Neural cell (in vitro differentiated cells): ENCODE measurements at regions not wholly inside any gene's neighbourhood (a gene's known extent, or its start where the extent isn't known, plus 50 kb on each side); places are given as distances from the start of the nearest gene placed in this dataset.

Source experiments
- H2AFZ ChIP-seq: fragments of 200-600, 300-800 bp; sonication (generic), shearing (Covaris generic); 2 replicates; pipeline ENCODE4 v1.6.0; 2014; ENCODE audit warnings: low read depth, mild to moderate bottlenecking, antibody characterized with exemption, low read length, moderate library complexity
- H3F3A ChIP-seq: fragments of 200-600 bp; shearing (Covaris generic); 2 replicates; pipeline ENCODE4 v1.6.1; 2016; ENCODE audit warnings: mild to moderate bottlenecking, moderate library complexity, mixed read lengths, antibody characterized with exemption, low read length; ENCODE audit not compliant: insufficient read depth, poor library complexity, severe bottlenecking
- H3K27ac ChIP-seq: fragments of 200-600, 300-800 bp; sonication (generic), shearing (Covaris generic); 2 replicates; pipeline ENCODE4 v1.5.1; 2014; ENCODE audit warnings: mild to moderate bottlenecking, low read length, moderate library complexity
- H3K27me3 ChIP-seq: fragments of 300-800, 200-600 bp; sonication (generic), shearing (Covaris generic); 2 replicates; pipeline ENCODE4 v1.6.0; 2014; ENCODE audit warnings: mild to moderate bottlenecking, low read depth, low read length, moderate library complexity; ENCODE audit not compliant: insufficient read depth
- H3K36me3 ChIP-seq: fragments of 300-800, 200-600 bp; sonication (generic), shearing (Covaris generic); 2 replicates; pipeline ENCODE4 v1.5.1; 2014; ENCODE audit warnings: mild to moderate bottlenecking, antibody characterized with exemption, low read length, moderate library complexity; ENCODE audit not compliant: insufficient read depth
- H3K4me2 ChIP-seq: fragments of 300-800, 200-600 bp; sonication (generic), shearing (Covaris generic); 2 replicates; pipeline ENCODE4 v1.6.0; 2014; ENCODE audit warnings: mild to moderate bottlenecking, low read length
- H3K4me3 ChIP-seq: fragments of 300-800, 200-600 bp; sonication (generic), shearing (Covaris generic); 2 replicates; pipeline ENCODE4 v1.5.1; 2014; ENCODE audit warnings: mild to moderate bottlenecking, low read length, moderate library complexity
- H3K79me2 ChIP-seq: fragments of 200-600 bp; shearing (Covaris generic); replicated peaks from 2 replicates; pipeline ENCODE4 v1.6.0; 2014; ENCODE audit warnings: mild to moderate bottlenecking, low read length, moderate library complexity; ENCODE audit not compliant: insufficient read depth
- H3K9ac ChIP-seq: fragments of 300-800, 200-600 bp; sonication (generic), shearing (Covaris generic); 2 replicates; pipeline ENCODE4 v1.6.1; 2016; ENCODE audit warnings: mild to moderate bottlenecking, low read length, mixed read lengths
- H3K9me2 ChIP-seq: fragments of 200-600 bp; shearing (Covaris generic); 2 replicates; pipeline ENCODE4 v1.6.1; 2016; ENCODE audit warnings: mild to moderate bottlenecking, low read length, mixed read lengths; ENCODE audit not compliant: insufficient read depth
- H3K9me3 ChIP-seq: fragments of 200-600, 300-800 bp; sonication (generic), shearing (Covaris generic); 2 replicates; pipeline ENCODE4 v1.6.1; 2016; ENCODE audit warnings: mild to moderate bottlenecking, mixed run types, low read length, moderate library complexity, mixed read lengths
- H4K20me1 ChIP-seq: fragments of 200-600 bp; shearing (Covaris generic); 2 replicates; pipeline ENCODE4 v1.6.1; 2016; ENCODE audit warnings: mild to moderate bottlenecking, mixed run types; ENCODE audit not compliant: insufficient read depth
- EP300 ChIP-seq: fragments of 450-650 bp; conservative IDR thresholded peaks from 2 replicates; pipeline ENCODE4 v1.6.1; 2014; ENCODE audit warnings: antibody characterized with exemption, mild to moderate bottlenecking, moderate library complexity; ENCODE audit not compliant: poor library complexity, severe bottlenecking
- EZH2 ChIP-seq: fragments of 200-600, 300-800 bp; shearing (Covaris generic), sonication (generic); IDR thresholded peaks from 2 replicates; pipeline ENCODE4 v1.6.1; 2014; ENCODE audit warnings: antibody characterized with exemption, low read length, borderline replicate concordance, mild to moderate bottlenecking; ENCODE audit not compliant: insufficient read depth, poor library complexity, severe bottlenecking
- MXI1 ChIP-seq: fragments of 450-650 bp; conservative IDR thresholded peaks from 2 replicates; pipeline ENCODE4 v1.6.1; 2014; ENCODE audit warnings: antibody characterized with exemption, mild to moderate bottlenecking; ENCODE audit not compliant: poor library complexity, severe bottlenecking
- POLR2AphosphoS5 ChIP-seq: IDR thresholded peaks from 2 replicates; pipeline ENCODE4 v1.6.1; 2012
- RAD21 ChIP-seq: fragments of 450-650 bp; conservative IDR thresholded peaks from 2 replicates; pipeline ENCODE4 v1.6.1; 2014; ENCODE audit warnings: antibody characterized with exemption, mild to moderate bottlenecking, moderate library complexity
- SMC3 ChIP-seq: fragments of 450-650 bp; conservative IDR thresholded peaks from 2 replicates; pipeline ENCODE4 v1.6.1; 2014; ENCODE audit warnings: antibody characterized with exemption, mild to moderate bottlenecking, moderate library complexity; ENCODE audit not compliant: poor library complexity
- TAF1 ChIP-seq: IDR thresholded peaks from 2 replicates; pipeline ENCODE4 v1.6.1; 2012; ENCODE audit warnings: low read depth
- TF ChIP-seq, protein P1 (sequence below): IDR thresholded peaks from 2 replicates; pipeline ENCODE4 v1.6.1; 2012; ENCODE audit warnings: borderline replicate concordance
- TF ChIP-seq, protein P2 (sequence below): fragments of 450-650 bp; IDR thresholded peaks from 2 replicates; pipeline ENCODE4 v1.5.1; 2014; ENCODE audit warnings: antibody characterized with exemption, mild to moderate bottlenecking, moderate library complexity; ENCODE audit not compliant: poor library complexity, severe bottlenecking

GRCh38 chr12:116434155-116435011 is 124.8 kb upstream of the MAP1LC3B2 start:
- no peak overlapping the region for H3K4me3 ChIP-seq
- no peaks in the 10 kb centered on the region for H3K9me3 ChIP-seq
- H4K20me1 ChIP-seq, result no peaks in the 10 kb centered on the region
- H3K36me3 ChIP-seq, result no peaks in the 10 kb centered on the region
- H3K9ac ChIP-seq, result no peak overlapping the region
- H3K4me2 ChIP-seq, result no peak overlapping the region
- no peak overlapping the region for H2AFZ ChIP-seq
- no peaks in the 10 kb centered on the region for H3K9me2 ChIP-seq
- no peaks in the 10 kb centered on the region for H3K27me3 ChIP-seq
- no peak overlapping the region for H3K27ac ChIP-seq
- no peaks in the 10 kb centered on the region for H3K79me2 ChIP-seq
- TF ChIP-seq POLR2AphosphoS5 (no peak), SMC3 (no peak), EP300 (no peak), RAD21 (no peak), TAF1 (no peak), MXI1 (no peak), EZH2 (no peak)
- TF ChIP-seq, protein P1, sequence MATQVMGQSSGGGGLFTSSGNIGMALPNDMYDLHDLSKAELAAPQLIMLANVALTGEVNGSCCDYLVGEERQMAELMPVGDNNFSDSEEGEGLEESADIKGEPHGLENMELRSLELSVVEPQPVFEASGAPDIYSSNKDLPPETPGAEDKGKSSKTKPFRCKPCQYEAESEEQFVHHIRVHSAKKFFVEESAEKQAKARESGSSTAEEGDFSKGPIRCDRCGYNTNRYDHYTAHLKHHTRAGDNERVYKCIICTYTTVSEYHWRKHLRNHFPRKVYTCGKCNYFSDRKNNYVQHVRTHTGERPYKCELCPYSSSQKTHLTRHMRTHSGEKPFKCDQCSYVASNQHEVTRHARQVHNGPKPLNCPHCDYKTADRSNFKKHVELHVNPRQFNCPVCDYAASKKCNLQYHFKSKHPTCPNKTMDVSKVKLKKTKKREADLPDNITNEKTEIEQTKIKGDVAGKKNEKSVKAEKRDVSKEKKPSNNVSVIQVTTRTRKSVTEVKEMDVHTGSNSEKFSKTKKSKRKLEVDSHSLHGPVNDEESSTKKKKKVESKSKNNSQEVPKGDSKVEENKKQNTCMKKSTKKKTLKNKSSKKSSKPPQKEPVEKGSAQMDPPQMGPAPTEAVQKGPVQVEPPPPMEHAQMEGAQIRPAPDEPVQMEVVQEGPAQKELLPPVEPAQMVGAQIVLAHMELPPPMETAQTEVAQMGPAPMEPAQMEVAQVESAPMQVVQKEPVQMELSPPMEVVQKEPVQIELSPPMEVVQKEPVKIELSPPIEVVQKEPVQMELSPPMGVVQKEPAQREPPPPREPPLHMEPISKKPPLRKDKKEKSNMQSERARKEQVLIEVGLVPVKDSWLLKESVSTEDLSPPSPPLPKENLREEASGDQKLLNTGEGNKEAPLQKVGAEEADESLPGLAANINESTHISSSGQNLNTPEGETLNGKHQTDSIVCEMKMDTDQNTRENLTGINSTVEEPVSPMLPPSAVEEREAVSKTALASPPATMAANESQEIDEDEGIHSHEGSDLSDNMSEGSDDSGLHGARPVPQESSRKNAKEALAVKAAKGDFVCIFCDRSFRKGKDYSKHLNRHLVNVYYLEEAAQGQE, result no peak
- TF ChIP-seq, protein P2, sequence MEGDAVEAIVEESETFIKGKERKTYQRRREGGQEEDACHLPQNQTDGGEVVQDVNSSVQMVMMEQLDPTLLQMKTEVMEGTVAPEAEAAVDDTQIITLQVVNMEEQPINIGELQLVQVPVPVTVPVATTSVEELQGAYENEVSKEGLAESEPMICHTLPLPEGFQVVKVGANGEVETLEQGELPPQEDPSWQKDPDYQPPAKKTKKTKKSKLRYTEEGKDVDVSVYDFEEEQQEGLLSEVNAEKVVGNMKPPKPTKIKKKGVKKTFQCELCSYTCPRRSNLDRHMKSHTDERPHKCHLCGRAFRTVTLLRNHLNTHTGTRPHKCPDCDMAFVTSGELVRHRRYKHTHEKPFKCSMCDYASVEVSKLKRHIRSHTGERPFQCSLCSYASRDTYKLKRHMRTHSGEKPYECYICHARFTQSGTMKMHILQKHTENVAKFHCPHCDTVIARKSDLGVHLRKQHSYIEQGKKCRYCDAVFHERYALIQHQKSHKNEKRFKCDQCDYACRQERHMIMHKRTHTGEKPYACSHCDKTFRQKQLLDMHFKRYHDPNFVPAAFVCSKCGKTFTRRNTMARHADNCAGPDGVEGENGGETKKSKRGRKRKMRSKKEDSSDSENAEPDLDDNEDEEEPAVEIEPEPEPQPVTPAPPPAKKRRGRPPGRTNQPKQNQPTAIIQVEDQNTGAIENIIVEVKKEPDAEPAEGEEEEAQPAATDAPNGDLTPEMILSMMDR, result no peak
- no peaks in the 10 kb centered on the region for H3F3A ChIP-seq

DNA sequence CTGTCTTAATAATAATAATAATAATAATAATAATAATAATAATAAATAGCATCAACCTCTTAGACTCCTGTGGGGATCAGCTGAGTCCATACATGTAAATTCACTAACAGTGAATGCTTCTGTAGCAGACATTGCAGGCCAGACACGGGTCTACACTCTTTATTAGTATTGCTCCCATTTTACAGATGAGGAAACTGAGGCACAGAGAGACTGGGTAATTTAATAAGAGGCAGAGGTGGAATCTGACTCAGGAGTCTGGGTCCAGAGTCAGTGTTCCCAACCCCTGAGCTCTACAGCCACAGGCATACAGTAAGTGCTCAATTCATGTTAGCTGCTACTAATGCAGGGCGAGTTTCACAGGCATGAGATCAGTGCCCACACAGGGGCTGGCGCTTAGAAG is 123.2 kb upstream of the MAP1LC3B2 start:
- Histone ChIP-seq H4K20me1 (no peaks in the 10 kb centered on the region), H3K9me3 (no peaks in the 10 kb centered on the region), H2AFZ (no peak overlapping the region), H3K9ac (no peak overlapping the region), H3K4me3 (no peak overlapping the region), H3K9me2 (no peaks in the 10 kb centered on the region), H3K79me2 (no peaks in the 10 kb centered on the region), H3K36me3 (no peaks in the 10 kb centered on the region), H3K27ac (no peak overlapping the region), H3K27me3 (no peaks in the 10 kb centered on the region), H3K4me2 (no peak overlapping the region), H3F3A (no peaks in the 10 kb centered on the region)
- no peak for TF ChIP-seq POLR2AphosphoS5
- no peak for TF ChIP-seq EP300
- no peak for TF ChIP-seq SMC3
- TF ChIP-seq, protein P2, result no peak
- no peak for TF ChIP-seq TAF1
- no peak for TF ChIP-seq MXI1
- TF ChIP-seq EZH2, result no peak
- TF ChIP-seq, protein P1, result no peak
- no peak for TF ChIP-seq RAD21
